Right lobe of liver (tissue), 4 donors: ENCODE measurements at regions not wholly inside any gene's neighbourhood (a gene's known extent, or its start where the extent isn't known, plus 50 kb on each side); places are given as distances from the start of the nearest gene placed in this dataset.

ENCODE experiments used
- POLR2A ChIP-seq: fragments of 450-650 bp; IDR thresholded peaks from one replicate; pipeline ENCODE4 v1.6.1; 2017; ENCODE audit warnings: antibody characterized with exemption, mild to moderate bottlenecking
- TF ChIP-seq, protein P1 (sequence below), 4 donors: fragments of 200-600 bp in 3 of 4; fragments of 450-650 bp in 1 of 4; IDR thresholded peaks; one replicate each; pipeline versions ENCODE4 v1.5.1 to v1.8.0; 2016 to 2022; ENCODE audit warnings: antibody characterized with exemption in 4 of 4, mild to moderate bottlenecking in 2 of 4
- donor health status: DM: no; HTN: no; CAD: no.
- donor health status: DM: no; HTN: no; CAD: no.
- donor health status: DM: no; HTN: yes; CAD: no.

DNA sequence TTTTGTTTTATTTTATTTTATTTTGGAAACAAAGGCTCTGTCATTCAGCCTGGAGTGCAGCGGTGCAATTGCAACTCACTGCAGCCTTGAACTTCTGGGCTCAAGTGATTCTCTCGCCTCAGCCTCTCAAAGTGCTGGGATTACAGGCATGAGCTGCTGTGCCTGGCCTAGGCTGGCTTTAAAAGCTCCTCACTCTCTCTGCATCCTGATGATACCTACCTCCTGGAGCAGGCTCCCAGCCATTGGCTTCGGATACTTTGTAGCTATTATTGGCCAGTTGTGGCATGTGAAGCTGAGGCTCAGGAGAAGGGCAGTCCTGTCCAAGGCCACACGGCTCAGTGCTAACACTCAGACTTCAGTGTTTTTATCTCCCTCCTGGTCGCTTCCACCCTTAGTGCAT, 158.0 kb downstream of the SEC14L1 start:
- TF ChIP-seq, protein P1, sequence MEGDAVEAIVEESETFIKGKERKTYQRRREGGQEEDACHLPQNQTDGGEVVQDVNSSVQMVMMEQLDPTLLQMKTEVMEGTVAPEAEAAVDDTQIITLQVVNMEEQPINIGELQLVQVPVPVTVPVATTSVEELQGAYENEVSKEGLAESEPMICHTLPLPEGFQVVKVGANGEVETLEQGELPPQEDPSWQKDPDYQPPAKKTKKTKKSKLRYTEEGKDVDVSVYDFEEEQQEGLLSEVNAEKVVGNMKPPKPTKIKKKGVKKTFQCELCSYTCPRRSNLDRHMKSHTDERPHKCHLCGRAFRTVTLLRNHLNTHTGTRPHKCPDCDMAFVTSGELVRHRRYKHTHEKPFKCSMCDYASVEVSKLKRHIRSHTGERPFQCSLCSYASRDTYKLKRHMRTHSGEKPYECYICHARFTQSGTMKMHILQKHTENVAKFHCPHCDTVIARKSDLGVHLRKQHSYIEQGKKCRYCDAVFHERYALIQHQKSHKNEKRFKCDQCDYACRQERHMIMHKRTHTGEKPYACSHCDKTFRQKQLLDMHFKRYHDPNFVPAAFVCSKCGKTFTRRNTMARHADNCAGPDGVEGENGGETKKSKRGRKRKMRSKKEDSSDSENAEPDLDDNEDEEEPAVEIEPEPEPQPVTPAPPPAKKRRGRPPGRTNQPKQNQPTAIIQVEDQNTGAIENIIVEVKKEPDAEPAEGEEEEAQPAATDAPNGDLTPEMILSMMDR (IDR thresholded peaks at IDR 0.05), result no peak
- TF ChIP-seq POLR2A, result no peak
